LNCaP clone FGC (cell line): ENCODE measurements at regions not wholly inside any gene's neighbourhood (a gene's known extent, or its start where the extent isn't known, plus 50 kb on each side); places are given as distances from the start of the nearest gene placed in this dataset.

Source experiments
- DNase-seq: peaks from one replicate; pipeline ENCODE4 v3.0.0-alpha.2; 2011; ENCODE audit warnings: low read depth
- H3K4me3 ChIP-seq: 2 replicates; pipeline ENCODE4 v1.5.1; 2011; ENCODE audit warnings: mild to moderate bottlenecking, low read depth, low read length, control low read depth
- CTCF ChIP-seq: IDR thresholded peaks from 2 replicates; pipeline ENCODE4 v1.5.1; 2012; ENCODE audit warnings: mild to moderate bottlenecking; ENCODE audit not compliant: control insufficient read depth, insufficient read depth; ENCODE audit errors: extremely low read depth

GRCh38 chr13:100822871-100823443, 148.4 kb upstream of the TMTC4 start:
- DNase-seq: no peak
- H3K4me3 ChIP-seq: no peak overlapping the region
- no peak for TF ChIP-seq CTCF

GRCh38 chr13:100818711-100819110, 144.1 kb upstream of the TMTC4 start:
- no peak for DNase-seq
- TF ChIP-seq CTCF: no peak

GRCh38 chr13:100817928-100818327, 143.3 kb upstream of the TMTC4 start:
- DNase-seq: no peak

More at GRCh38 chr13:100818711-100819110, 144.1 kb upstream of the TMTC4 start:
- no peak overlapping the region for H3K4me3 ChIP-seq

GRCh38 chr13:100815476-100816046, 141.0 kb upstream of the TMTC4 start:
- no peak for TF ChIP-seq CTCF
- DNase-seq: no peak
- no peak overlapping the region for H3K4me3 ChIP-seq

More at GRCh38 chr13:100817928-100818327, 143.3 kb upstream of the TMTC4 start:
- no peak overlapping the region for H3K4me3 ChIP-seq
- TF ChIP-seq CTCF: no peak

GRCh38 chr13:100812982-100813584, 138.5 kb upstream of the TMTC4 start:
- no peak for DNase-seq
- TF ChIP-seq CTCF: no peak
- H3K4me3 ChIP-seq: no peak overlapping the region

GRCh38 chr13:100811928-100812327, 137.3 kb upstream of the TMTC4 start:
- no peak for DNase-seq
- TF ChIP-seq CTCF: no peak
- H3K4me3 ChIP-seq: no peak overlapping the region
